H9 (cell line): ENCODE measurements at regions not wholly inside any gene's neighbourhood (a gene's known extent, or its start where the extent isn't known, plus 50 kb on each side); places are given as distances from the start of the nearest gene placed in this dataset.

Source experiments
- DNase-seq: peaks from one replicate; pipeline ENCODE4 v3.0.0-alpha.2; 2017
- H2AFZ ChIP-seq: one replicate; pipeline ENCODE4 v1.6.1; 2013; ENCODE audit warnings: mild to moderate bottlenecking, low read length, control low read depth, moderate library complexity
- H2AK5ac ChIP-seq: 2 replicates; pipeline ENCODE4 v1.6.1; 2013; ENCODE audit warnings: low read length, control low read depth, mixed read lengths; ENCODE audit not compliant: insufficient read length
- H2BK120ac ChIP-seq: one replicate; pipeline ENCODE4 v1.6.1; 2013; ENCODE audit warnings: low read depth, mild to moderate bottlenecking, low read length, control low read depth, inconsistent platforms; ENCODE audit not compliant: poor library complexity, severe bottlenecking
- H2BK12ac ChIP-seq: 2 replicates; pipeline ENCODE4 v1.6.1; 2013; ENCODE audit warnings: low read length, control low read depth, mixed read lengths, low read depth; ENCODE audit not compliant: insufficient read length
- H2BK15ac ChIP-seq: 2 replicates; pipeline ENCODE4 v1.6.1; 2013; ENCODE audit warnings: low read depth, low read length, control low read depth
- H2BK20ac ChIP-seq: one replicate; pipeline ENCODE4 v1.6.1; 2013; ENCODE audit warnings: low read depth, mild to moderate bottlenecking, low read length, control low read depth, inconsistent platforms; ENCODE audit not compliant: poor library complexity, severe bottlenecking
- H2BK5ac ChIP-seq: 2 replicates; pipeline ENCODE4 v1.6.1; 2013; ENCODE audit warnings: low read length, control low read depth, mixed read lengths; ENCODE audit not compliant: insufficient read length
- H3K14ac ChIP-seq: 2 replicates; pipeline ENCODE4 v1.6.1; 2013; ENCODE audit warnings: low read length, control low read depth; ENCODE audit not compliant: insufficient read depth
- H3K18ac ChIP-seq: 2 replicates; pipeline ENCODE4 v1.6.1; 2013; ENCODE audit warnings: low read depth, mild to moderate bottlenecking, mixed read lengths, low read length, control low read depth; ENCODE audit not compliant: insufficient read length
- H3K23ac ChIP-seq: 2 replicates; pipeline ENCODE4 v1.6.1; 2013; ENCODE audit warnings: low read length, control low read depth, mixed read lengths, low read depth; ENCODE audit not compliant: insufficient read length
- H3K23me2 ChIP-seq: 2 replicates; pipeline ENCODE4 v1.6.1; 2013; ENCODE audit warnings: low read depth, mild to moderate bottlenecking, mixed read lengths, low read length, control low read depth; ENCODE audit not compliant: insufficient read length, poor library complexity, severe bottlenecking
- H3K27ac ChIP-seq: 2 replicates; pipeline ENCODE4 v1.5.1; 2013; ENCODE audit warnings: low read length, control low read depth, mixed read lengths, low read depth; ENCODE audit not compliant: insufficient read length
- H3K27me3 ChIP-seq: 2 replicates; pipeline ENCODE4 v1.6.1; 2013; ENCODE audit warnings: low read length, control low read depth, inconsistent platforms; ENCODE audit not compliant: insufficient read depth
- H3K4ac ChIP-seq: 2 replicates; pipeline ENCODE4 v1.6.1; 2013; ENCODE audit warnings: low read depth, mild to moderate bottlenecking, control low read depth, inconsistent platforms, low read length, moderate library complexity
- H3K4me1 ChIP-seq: 2 replicates; pipeline ENCODE4 v1.6.1; 2013; ENCODE audit warnings: low read length, control low read depth, inconsistent platforms; ENCODE audit not compliant: insufficient read depth
- H3K4me2 ChIP-seq: 2 replicates; pipeline ENCODE4 v1.6.1; 2013; ENCODE audit warnings: low read length, control low read depth, mixed read lengths; ENCODE audit not compliant: insufficient read length, insufficient read depth
- H3K56ac ChIP-seq: 2 replicates; pipeline ENCODE4 v1.6.1; 2013; ENCODE audit warnings: low read depth, mild to moderate bottlenecking, mixed read lengths, low read length, control low read depth; ENCODE audit not compliant: insufficient read length
- H3K79me1 ChIP-seq: 2 replicates; pipeline ENCODE4 v1.6.1; 2013; ENCODE audit warnings: low read depth, mild to moderate bottlenecking, moderate library complexity, low read length, control low read depth, inconsistent platforms; ENCODE audit not compliant: insufficient read depth, poor library complexity, severe bottlenecking
- H3K79me2 ChIP-seq: 2 replicates; pipeline ENCODE4 v1.6.1; 2013; ENCODE audit warnings: low read length, control low read depth, inconsistent platforms; ENCODE audit not compliant: insufficient read depth
- H3K9ac ChIP-seq: 2 replicates; pipeline ENCODE4 v1.6.1; 2013; ENCODE audit warnings: low read length, control low read depth, mixed read lengths; ENCODE audit not compliant: insufficient read length; ENCODE audit errors: extremely low read depth
- H3K9me3 ChIP-seq: one replicate; pipeline ENCODE4 v1.6.1; 2013; ENCODE audit warnings: low read depth, low read length, inconsistent platforms; ENCODE audit not compliant: control insufficient read depth
- H3T11ph ChIP-seq: one replicate; pipeline ENCODE4 v1.6.1; 2013; ENCODE audit warnings: mild to moderate bottlenecking, low read length, control low read depth, inconsistent platforms
- H4K20me1 ChIP-seq: one replicate; pipeline ENCODE4 v1.6.1; 2013; ENCODE audit not compliant: control insufficient read depth, insufficient read length, insufficient read depth
- H4K5ac ChIP-seq: 2 replicates; pipeline ENCODE4 v1.6.1; 2013; ENCODE audit warnings: low read depth, mild to moderate bottlenecking, mixed read lengths, low read length, control low read depth; ENCODE audit not compliant: insufficient read length
- H4K8ac ChIP-seq: replicated peaks from 2 replicates; pipeline ENCODE4 v1.6.1; 2013; ENCODE audit warnings: low read length, control low read depth, mixed read lengths, low read depth; ENCODE audit not compliant: insufficient read length
- H4K91ac ChIP-seq: 2 replicates; pipeline ENCODE4 v1.6.1; 2013; ENCODE audit warnings: low read depth, mild to moderate bottlenecking, moderate library complexity, mixed read lengths, low read length, control low read depth; ENCODE audit not compliant: insufficient read length
- H3K27ac Mint-ChIP-seq, 3 experiments: 2 replicates in 2 of 3; 3 replicates in 1 of 3; pipeline ENCODE4 v1.8.0; 2020 to 2021; ENCODE audit warnings: mixed read lengths in 3 of 3, mild to moderate bottlenecking in 1 of 3, moderate library complexity in 1 of 3
- H3K27me3 Mint-ChIP-seq: 2 replicates; pipeline ENCODE4 v1.8.0; 2021; ENCODE audit warnings: low read depth, mild to moderate bottlenecking, moderate library complexity, mixed read lengths
- H3K36me3 Mint-ChIP-seq, 3 experiments: 2 replicates in 2 of 3; 3 replicates in 1 of 3; pipeline ENCODE4 v1.8.0; 2020 to 2021; ENCODE audit warnings: low read depth in 3 of 3, mixed read lengths in 3 of 3; ENCODE audit not compliant: insufficient read depth in 1 of 3
- H3K4me1 Mint-ChIP-seq, 2 experiments: 2 replicates each; pipeline ENCODE4 v1.8.0; 2020; ENCODE audit warnings: mixed read lengths in 2 of 2
- H3K4me3 Mint-ChIP-seq, 2 experiments: 2 replicates in 1 of 2; 3 replicates in 1 of 2; pipeline ENCODE4 v1.8.0; 2020 to 2021; ENCODE audit warnings: mild to moderate bottlenecking in 2 of 2, mixed read lengths in 2 of 2, moderate library complexity in 1 of 2
- H3K9me3 Mint-ChIP-seq, 2 experiments: 2 replicates in 1 of 2; 3 replicates in 1 of 2; pipeline ENCODE4 v1.8.0; 2020; ENCODE audit warnings: mild to moderate bottlenecking in 2 of 2, mixed read lengths in 2 of 2, moderate library complexity in 1 of 2
- CTCF ChIP-seq: fragments of 200-600 bp; sonication (generic); conservative IDR thresholded peaks from 3 replicates; pipeline ENCODE4 v1.8.0; 2021; ENCODE audit warnings: antibody characterized with exemption, mild to moderate bottlenecking
- WGBS: extraction: QIAGEN DNeasy Blood & Tissue Kit; methylation state at CpG from one replicate; pipeline ENCODE4 v1.1.7; 2013; ENCODE audit warnings: missing lambda C conversion rate, low lambda C conversion rate, mixed read lengths; ENCODE audit not compliant: insufficient read length; ENCODE audit errors: extremely low coverage; 5-methylcytosine and 5-hydroxymethylcytosine counted together

GRCh38 chr3:118204052-118204656 is 830.5 kb downstream of the IGSF11 start:
- no peaks in the 10 kb centered on the region for H3K23me2 ChIP-seq
- Mint-ChIP-seq H3K27ac (no peak overlapping the region), H3K4me1 (no peaks in the 10 kb centered on the region), H3K4me3 (no peak overlapping the region), H3K9me3 (peaks cover 13 to 22% of the 10 kb centered on the region in 2 experiments), H3K36me3 (peaks cover 0 to 13% (median 2%) of the 10 kb centered on the region in 3 experiments; a peak in 6 of 7 replicates), H3K27me3 (no peaks in the 10 kb centered on the region)
- H3K4ac ChIP-seq: no peak overlapping the region
- DNase-seq: no peak
- H3K9ac ChIP-seq: no peak overlapping the region
- no peak overlapping the region for H3K23ac ChIP-seq
- no peak overlapping the region for H2BK15ac ChIP-seq
- no peak overlapping the region for H3K56ac ChIP-seq
- H2BK5ac ChIP-seq: no peak overlapping the region
- H2BK20ac ChIP-seq: no peak overlapping the region
- whole genome bisulfite sequencing: no CpG with 5 or more reads among the region's 5 CpGs
- H3K4me1 ChIP-seq: no peaks in the 10 kb centered on the region
- no peak overlapping the region for H2BK12ac ChIP-seq
- no peaks in the 10 kb centered on the region for H3K9me3 ChIP-seq
- no peak overlapping the region for H2BK120ac ChIP-seq
- no peak overlapping the region for H3K18ac ChIP-seq
- H3K79me2 ChIP-seq: no peaks in the 10 kb centered on the region
- no peaks in the 10 kb centered on the region for H3K79me1 ChIP-seq
- H3T11ph ChIP-seq: no peak overlapping the region
- no peak overlapping the region for H4K8ac ChIP-seq
- TF ChIP-seq CTCF: no peak
- no peaks in the 10 kb centered on the region for H3K27me3 ChIP-seq
- H3K27ac ChIP-seq: no peak overlapping the region
- H4K20me1 ChIP-seq: no peaks in the 10 kb centered on the region
- H3K4me2 ChIP-seq: no peak overlapping the region
- H4K5ac ChIP-seq: no peak overlapping the region
- no peak overlapping the region for H2AFZ ChIP-seq
- H4K91ac ChIP-seq: no peak overlapping the region
- no peak overlapping the region for H2AK5ac ChIP-seq
- H3K14ac ChIP-seq: no peak overlapping the region
